NCI-H2227 treated with DMSO at 0.1 percent for 48 hours (cell line): ENCODE measurements at regions not wholly inside any gene's neighbourhood (a gene's known extent, or its start where the extent isn't known, plus 50 kb on each side); places are given as distances from the start of the nearest gene placed in this dataset.

Experiments used
- DNase-seq: peaks from one replicate; lab custom pipeline; 2025; lab: John Stamatoyannopoulos, UW

GRCh38 chr18:47341678-47342077 lies 90.2 kb upstream of the SKOR2 start:
- DNase-seq: no peak

GRCh38 chr18:47334966-47335365 lies 83.5 kb upstream of the SKOR2 start:
- no peak for DNase-seq

- DNase-seq: no peak
These were observed 82.6 kb upstream of the SKOR2 start for GRCh38 chr18:47333926-47334635.

- DNase-seq: no peak
These were observed 80.2 kb upstream of the SKOR2 start for GRCh38 chr18:47331641-47332040.

GRCh38 chr18:47331026-47331425 lies 79.6 kb upstream of the SKOR2 start:
- no peak for DNase-seq

GRCh38 chr18:47323158-47323557 lies 71.7 kb upstream of the SKOR2 start:
- no peak for DNase-seq

- DNase-seq: no peak
These were observed 70.4 kb upstream of the SKOR2 start for GRCh38 chr18:47321815-47322214.

GRCh38 chr18:47317824-47318508 lies 66.5 kb upstream of the SKOR2 start:
- no peak for DNase-seq

- no peak for DNase-seq
These were observed 65.5 kb upstream of the SKOR2 start for GRCh38 chr18:47316924-47317323.

- DNase-seq: no peak
These were observed 62.4 kb upstream of the SKOR2 start for GRCh38 chr18:47313901-47314300.

GRCh38 chr18:47311585-47311984 lies 60.1 kb upstream of the SKOR2 start:
- no peak for DNase-seq
